Stimulated activated CD4-positive, alpha-beta T cell treated with anti-CD3 and anti-CD28 coated beads, Interleukin-15, amount 100 ng/mL, for 48 hours (primary cell): ENCODE measurements at regions not wholly inside any gene's neighbourhood (a gene's known extent, or its start where the extent isn't known, plus 50 kb on each side); places are given as distances from the start of the nearest gene placed in this dataset.

Experiments
- DNase-seq, 2 donors: peaks; one replicate each; pipeline ENCODE4 v3.0.0-alpha.2; 2020; ENCODE audit warnings: low read depth in 2 of 2

DNA sequence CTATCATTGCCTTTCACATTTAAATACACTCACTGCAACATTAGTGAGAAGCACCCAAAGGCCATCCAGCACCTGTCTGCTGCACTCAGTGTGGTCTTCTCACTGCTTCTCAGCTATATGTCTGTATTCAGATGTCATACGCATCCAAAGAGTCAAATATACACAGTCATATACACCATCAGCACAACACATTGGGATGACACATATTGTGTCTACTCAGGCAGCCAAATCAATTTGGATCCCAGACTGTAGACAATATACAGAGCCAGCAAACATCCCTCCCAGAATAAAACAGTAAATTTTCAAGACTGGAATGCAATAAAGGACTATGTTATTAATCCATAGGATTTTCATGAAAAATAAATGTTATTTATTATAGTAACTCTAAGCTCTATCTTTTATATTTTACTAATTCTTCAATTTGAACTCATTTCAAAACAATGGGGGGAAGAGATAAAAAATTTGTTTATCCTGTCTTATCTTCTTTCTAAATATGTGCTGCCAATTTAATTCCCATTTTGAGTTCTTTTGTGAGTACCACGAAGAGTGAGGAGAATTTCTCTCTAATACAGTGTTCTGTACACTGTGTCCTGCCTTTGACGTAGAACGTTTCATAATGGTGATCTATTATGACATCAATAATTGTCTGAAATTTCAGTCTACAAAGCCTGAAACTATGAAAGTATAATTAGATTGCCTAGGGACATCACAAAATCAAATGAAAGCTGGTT lies 602.2 kb upstream of the CXADR start:
- DNase-seq = no peak

DNA sequence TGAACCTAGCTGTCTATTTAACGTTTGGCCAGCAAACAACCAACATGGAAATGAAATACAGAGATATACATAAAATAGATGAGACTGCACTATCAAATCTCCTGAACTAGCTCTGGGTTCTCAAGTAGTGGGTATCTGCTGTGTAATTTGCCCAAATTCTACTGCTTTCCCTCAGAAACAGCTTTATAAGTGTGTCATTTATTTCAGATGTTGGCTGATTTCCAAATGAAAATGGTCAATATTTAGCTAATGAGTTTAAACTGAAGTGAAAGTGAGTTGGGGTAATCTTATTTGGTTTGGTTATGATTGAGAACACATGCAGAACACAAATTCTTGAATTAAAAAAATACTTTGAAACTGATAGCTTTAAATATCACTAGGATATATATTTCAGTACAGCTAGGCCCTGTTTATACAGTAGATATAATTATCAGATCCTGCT lies 601.7 kb upstream of the CXADR start:
- no peak for DNase-seq

DNA sequence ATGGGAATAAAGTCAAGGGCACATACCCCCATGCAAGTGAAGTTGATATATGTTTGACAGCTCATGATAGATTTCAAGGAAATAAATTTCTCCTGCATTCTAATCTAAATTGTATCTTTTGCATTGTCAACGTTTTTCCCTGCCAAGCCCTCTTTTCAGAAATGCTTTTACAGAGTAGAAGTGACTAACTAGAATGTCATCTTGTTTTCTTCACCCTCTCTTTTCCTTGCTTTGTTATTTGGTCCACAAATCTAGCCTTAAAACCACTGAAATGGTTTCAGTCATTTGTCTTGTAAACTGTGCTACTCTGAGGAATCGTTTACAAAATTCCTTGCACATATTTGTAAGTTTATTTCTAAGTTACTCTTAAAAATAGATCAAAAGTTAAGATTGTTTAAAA lies 600.8 kb upstream of the CXADR start:
- DNase-seq = no peak

DNA sequence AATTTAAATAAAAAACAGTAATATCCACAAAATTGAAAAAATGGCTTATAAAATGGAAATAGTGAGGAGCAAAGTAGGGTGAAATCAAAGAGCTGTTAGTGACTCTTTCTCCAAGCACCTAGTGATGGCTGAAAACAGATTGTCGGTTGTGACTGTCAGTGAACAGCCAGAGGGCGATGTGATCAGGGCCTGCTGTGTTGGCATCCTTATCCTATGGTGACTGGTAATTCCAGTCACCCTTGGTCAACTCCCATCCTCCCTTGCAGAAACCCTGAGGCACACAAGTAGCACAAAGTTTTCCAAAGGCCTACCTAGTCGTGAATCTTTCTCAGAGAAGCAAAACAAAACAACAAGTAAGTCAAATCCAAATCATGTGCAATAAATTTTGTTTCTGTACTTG lies 599.8 kb upstream of the CXADR start:
- DNase-seq = no peak

DNA sequence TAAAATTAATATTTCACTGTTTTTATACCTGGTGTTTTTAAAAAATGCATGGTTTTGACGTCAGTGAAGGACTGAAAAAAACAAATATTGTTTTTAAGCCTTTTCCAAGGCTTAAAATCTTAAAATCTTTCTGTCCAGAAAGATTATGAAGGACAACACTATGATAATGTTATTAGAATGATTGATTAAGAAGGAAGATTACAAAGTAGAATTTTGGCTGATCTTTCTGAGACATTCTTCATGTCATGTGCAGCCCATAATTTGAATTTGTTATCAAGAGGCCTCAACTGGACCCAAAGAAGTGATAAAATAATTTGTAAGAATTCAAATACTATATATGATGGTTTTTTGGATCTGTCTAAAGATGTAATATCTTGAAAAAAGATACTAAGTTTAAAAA lies 584.4 kb upstream of the CXADR start:
- DNase-seq = no peak

DNA sequence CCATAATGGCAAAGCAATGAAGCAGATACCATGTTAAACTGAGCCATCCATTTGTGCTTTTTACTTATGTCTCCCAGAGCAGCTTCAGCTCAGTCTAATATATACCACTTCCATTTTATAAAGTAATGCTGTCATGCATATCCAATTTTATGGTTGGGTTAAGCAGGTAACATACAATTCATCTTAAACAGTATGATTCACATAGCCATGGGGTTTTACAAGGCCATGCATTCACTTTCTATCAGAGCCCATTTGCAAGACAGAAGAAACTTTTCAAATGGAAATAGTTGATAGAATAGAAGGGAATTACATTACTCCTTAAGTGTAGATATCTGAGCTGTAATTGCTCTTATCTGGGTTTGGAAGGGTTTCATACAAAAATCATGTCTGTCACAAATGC lies 580.5 kb upstream of the CXADR start:
- no peak for DNase-seq

DNA sequence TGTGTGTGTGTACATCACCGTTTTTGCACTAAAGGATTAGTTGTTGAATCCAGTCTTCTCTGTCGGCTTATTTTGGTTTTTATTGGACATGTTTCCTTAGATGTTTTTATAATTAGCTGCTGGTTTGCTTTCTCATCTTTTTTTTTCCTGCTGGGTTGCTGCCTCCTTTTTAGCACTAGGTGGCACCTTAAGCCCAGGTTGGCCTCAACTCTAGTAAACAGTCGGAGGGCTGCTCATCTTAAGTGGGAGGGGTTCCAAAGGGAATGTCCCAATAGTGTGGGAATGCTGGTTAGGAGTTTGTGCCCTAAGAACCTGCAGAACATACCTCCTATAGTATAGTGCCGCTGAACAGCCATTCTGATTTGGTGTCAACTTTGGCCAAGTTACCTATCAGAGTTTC lies 570.1 kb upstream of the CXADR start:
- DNase-seq = no peak

DNA sequence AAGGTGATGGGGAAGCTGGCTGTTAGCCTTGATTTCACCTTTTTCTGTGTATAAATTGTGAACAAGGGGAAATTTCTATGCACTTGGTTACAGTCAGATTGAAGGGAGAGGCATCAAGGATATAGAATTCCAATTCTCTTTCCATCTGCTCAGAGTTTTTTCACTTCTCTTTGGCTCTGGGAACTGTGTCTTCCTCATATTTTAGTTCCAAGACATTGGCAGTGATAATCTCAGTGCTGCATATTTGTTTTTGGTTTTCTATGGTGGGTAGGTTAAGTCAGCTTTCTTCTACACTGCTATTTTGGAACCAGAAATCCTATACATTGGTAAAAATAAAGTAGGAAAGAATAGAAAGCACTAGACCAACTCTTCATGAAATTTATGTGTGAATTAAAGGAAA lies 569.6 kb upstream of the CXADR start:
- no peak for DNase-seq

DNA sequence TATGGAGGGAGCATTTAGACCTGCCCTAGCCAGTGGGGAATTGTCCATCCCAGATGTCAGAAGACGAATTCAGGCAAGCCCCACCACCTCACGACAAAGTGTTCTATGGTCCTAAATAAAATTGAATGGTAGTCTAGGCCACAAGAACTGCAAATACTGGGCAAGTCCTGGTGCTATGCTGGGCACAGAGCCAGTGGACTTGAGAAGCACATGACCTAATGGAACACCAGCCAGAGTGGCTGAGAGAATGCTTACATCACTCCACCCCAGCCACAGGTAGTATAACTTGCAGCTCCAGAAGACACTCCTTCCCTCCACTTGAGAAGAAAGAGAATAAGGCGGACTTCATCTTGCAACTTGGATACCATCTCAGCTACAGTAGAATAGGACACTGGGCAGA lies 567.3 kb upstream of the CXADR start:
- DNase-seq = no peak

DNA sequence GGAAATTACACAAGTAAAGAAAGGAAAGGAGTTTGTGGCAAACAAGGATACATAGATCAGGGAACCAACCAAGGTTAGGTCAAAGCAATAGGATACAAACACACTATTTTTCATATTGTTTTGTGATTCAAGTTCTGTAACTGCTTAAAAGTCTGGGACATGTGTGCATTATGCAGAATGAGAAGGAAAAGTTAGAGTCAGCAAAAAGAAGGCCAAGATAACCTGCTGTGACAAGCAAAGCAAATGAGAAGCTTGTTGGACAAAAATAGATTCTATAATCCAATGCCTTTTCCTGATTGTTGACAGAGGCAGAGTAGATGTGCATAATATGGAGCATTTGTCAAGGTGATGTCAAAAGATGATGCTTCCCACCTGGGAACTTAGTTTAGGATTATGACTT lies 556.0 kb upstream of the CXADR start:
- no peak for DNase-seq

DNA sequence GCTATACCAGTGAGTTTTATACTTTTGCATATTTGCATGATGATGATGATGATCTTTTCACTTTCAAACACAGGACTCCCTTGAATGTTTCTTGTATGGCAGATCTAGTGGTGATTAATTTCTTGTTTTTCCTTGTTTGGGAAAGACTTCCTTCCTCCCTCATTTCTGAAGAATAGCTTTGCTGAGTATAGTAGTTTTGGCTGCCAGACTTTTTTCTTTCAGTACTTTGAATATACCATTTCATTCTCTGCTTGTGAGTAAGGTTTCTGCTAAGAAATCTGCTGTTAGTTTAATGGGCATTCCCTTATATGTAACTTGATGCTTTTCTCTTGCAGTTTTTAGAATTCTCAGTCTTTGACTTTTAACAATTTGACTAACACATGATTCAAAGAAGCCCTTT lies 547.4 kb upstream of the CXADR start:
- DNase-seq = no peak

DNA sequence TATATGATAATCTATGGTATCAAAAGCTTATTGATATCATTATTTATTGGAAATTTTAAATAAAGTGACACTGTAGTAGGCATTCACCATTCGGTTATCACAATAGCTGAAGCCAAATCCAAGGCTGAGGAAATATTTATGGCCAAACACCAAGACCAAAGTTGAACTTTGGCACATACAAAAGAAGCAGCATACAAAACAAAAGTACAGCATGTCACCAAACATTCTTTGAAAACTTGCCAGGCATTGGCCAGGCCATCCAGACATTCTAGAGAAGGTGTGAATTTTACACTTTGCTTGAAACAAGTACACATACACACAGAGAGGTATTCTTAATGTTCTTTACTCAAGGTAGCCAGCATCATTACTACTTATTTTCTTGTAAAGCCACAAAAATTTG lies 544.4 kb upstream of the CXADR start:
- no peak for DNase-seq

DNA sequence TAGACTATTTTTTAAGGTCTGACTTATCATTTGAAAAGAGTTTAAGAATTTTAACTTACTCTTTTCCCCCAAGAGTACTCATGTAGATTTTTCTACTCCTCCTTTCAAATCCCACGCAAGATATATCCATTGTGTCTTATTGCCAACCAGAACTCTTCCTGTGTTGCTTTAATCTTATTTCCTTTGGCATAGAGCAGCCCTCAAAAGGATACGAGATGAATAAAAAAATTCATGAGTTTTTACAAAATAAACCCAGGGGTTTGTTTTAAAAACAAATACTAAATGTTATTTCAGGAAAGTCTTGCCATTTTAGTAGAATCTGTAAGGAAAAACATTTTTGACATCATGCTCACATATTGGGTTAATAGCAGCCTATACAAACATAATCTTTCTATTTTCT lies 543.2 kb upstream of the CXADR start:
- DNase-seq = no peak

DNA sequence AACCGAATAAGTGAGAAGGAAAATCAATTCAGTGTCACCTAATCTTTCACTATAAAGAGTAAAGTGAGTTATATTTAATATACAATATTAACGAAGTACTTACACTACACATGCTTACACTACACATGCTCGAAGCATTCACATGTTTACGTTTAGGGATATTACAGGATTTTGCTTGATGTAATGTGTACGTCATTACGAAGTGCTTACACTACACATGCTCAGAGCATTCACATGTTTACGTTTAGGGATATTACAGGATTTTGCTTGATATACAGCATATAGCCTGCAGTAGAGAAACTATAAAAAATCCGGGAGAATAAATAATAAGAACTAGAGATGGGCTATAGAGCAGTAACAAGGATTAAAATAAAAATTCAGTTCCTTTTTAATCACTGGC lies 538.8 kb upstream of the CXADR start:
- DNase-seq = no peak

DNA sequence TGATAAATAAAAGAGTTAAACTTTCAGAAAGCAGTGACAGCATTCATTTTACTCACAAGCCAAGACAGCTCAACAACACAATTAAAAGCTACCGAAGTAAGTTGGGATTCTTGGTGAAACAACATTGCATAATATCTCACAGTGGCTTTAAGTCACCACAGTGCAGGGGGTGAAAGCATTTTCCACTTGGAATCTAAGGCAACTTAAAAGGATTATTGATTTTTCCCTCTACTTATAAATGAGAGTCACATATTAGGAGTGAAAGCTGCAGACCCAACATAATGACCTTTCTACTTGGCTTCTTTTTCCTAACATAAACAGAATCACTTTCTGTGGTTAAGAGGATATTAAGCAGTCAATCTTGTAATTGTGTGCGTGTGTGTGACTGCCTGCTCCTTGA lies 536.6 kb upstream of the CXADR start:
- no peak for DNase-seq

DNA sequence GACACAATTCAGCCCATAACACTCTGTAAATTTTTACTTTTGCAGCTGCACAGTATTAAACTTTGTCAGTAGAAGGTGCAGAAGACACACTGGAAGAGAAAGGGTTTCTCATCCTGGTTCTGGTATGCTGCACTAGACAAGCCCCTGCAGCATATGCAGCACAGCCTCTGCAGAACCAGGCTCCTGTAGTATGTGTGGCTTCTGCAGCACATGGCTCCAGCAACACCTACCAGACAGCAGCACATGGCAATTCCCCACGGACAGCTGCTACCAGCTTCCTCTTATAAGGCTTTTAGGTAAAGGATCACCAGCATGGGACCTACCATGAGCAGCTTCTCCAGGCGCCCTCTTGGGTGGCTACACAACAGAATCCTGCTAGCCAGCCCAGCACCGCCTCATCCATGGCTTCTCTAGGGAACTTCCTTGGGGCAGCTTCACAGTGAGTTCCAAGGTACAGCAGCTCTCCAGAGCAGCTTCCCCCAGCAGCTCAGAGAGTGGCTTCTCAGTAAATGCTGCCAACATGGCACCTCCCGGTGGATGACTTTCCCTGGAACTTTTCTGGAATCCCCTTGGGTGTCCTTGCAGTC lies 534.4 kb upstream of the CXADR start:
- DNase-seq = no peak

DNA sequence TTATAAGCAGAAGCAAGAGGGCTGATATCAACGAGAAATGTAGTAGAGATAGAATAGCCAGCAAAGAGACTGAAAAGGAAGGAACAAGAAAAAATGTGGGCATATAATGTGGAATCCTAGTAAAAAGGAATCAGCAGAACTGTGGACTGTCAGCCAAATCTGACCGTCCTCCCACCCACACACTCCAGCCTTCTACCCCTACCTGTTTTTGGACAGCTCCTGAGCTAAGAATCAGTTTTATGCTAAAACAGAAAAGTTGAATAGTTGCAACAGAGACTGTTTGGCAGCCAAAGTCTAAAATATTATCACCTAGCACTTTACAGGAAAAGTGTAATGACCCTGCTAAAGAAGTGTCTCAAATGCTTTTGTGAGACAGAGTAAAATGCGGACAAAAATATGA lies 533.3 kb upstream of the CXADR start:
- no peak for DNase-seq

DNA sequence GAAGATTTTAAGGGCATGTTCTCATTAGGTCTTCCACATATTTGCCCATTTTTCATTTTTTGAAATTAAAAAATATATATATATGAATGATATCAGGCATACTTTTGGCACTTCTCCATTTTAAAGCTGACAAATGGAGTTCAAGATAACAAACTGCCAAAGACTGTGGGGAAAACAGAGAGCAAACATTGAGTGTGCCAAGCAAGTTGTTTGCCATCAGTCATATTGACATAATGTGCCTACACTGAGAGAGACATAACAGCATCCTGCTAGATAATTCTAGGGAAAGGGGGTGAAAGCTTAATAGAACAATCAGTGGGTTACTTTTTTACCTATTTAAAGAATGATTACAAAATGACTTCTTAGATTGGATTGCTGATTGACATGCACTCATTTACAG lies 529.4 kb upstream of the CXADR start:
- no peak for DNase-seq

DNA sequence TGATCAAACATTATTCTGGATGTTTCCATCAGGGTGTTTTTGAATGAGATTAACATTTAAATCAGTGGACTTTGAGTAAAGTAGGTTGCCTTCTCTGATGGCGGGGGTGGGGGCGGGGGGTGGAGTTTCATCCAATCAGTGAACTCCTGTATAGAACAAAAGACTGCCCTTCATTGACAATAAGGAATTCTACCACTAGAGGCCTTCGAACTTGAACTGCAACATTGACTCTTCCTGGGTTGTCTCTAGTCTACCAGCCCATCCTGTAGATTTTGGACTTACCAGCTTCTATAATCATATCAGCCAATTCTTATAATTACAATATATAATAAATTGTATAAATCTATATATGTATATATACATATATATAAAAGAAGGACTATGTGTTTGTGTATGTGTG lies 520.4 kb upstream of the CXADR start:
- DNase-seq = no peak

DNA sequence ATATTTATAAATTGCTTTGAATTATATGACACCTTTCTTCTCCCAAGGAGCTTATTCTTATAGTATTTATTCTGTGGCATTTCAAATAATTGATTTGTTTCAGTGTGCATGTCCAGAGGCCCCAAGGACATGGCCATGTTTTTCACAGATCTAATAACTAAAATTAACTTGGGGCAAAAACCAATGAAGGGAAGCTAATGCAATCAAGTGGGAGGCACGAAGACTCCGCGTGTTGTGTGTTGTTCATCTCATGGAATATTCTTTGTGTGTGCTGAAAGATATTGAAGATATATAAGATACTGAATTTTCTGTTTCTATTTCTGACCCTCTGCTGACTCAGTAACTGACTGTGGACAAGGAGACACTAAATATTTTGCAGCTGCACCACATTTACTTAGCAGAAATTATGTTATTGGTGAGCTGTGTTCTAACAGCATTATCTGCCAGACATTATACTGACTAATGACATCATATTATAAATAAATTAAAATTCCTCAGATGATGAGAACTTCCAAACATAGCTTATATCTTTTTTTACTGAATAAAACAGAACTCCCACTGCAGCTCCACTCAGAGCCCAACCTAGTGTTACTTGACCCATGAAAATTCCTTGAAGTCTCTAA lies 519.3 kb upstream of the CXADR start:
- DNase-seq = no peak

DNA sequence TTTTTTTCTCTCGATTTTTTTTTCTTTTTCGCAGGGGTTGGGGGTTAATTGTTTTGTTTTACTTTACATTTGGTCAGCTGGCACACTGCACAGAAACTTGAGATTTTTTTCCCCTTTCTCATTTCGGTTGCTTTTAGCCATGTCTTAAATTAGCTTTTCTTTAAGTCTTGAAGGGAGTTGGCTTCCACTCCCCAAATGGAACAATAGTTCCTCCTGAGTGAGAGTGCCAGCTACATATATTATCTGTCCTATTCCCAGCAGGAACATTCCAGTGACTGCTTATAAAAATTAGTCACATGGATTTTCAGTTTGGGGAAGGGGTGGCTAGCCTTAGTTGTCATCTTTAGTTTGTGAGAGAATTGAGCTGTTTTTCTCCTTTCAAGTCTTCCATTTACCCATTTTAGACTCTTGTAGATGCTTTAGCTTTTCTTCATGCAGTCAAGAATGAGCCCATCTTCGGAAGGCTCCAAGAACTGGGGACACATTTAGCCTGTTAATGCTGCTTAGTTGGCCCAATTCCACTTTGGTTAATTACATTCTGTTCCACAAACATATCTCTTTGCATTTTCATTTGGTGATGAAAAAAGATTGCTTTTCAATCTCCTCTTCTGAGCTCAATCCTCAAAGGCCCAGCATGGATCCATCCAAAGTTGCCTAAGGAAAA lies 510.1 kb upstream of the CXADR start:
- no peak for DNase-seq

DNA sequence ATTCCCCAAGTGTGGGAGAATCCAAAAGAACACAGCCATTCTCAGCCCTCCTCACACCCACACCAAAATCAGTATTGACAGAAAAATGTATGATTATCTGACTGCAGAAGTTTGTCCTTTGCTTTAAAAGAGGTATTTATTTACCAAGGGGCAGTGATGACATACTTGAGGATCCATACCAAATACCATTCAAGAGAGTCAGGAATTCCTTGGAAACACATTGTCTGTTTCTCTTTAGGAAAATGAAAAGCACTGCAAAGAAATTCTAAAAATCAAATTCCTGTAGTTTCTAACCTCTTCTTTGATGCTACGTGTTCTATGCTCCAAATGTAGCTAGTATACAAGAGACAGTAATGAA lies 509.6 kb upstream of the CXADR start:
- DNase-seq = no peak

DNA sequence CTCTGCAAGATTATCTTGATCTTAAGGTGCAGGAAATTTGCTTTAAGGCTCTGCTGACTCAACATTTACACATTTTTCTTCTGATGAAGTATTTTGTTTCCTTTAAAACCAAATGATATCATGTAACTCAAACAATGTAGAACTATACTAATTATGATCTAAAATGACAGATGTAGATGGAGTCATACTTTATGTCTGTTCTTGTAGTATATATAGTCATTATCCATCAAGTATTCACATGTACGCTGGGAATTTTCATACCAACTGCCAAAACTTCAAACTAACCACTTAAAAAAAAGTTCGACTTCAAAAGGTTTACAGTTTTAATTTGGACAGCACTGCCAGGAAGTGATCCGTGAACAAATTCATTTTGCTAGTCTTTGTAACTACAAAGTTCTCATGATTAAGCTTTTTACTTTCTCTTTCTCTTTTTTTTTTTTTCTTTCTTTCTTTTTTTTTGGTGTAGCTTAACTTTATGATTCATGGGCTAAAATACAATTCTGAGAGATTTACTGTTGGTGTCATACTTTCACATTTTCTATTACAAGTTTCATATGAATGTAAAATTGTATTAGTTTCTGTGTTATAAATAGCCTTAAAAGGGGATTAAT lies 509.0 kb upstream of the CXADR start:
- DNase-seq = no peak
